H54 (cell line): ENCODE measurements at regions not wholly inside any gene's neighbourhood (a gene's known extent, or its start where the extent isn't known, plus 50 kb on each side); places are given as distances from the start of the nearest gene placed in this dataset.

Experiments used
- DNase-seq: peaks from one replicate; pipeline ENCODE4 v3.0.0; 2011; ENCODE audit warnings: low spot score, mixed read lengths; ENCODE audit not compliant: insufficient read length
- FAIRE-seq: peaks from 3 replicates; lab custom pipeline; 2011; peaks lifted over from hg19 to GRCh38; lab: Jason Lieb, UNC
- POLR2A ChIP-seq: IDR thresholded peaks from 2 replicates; pipeline ENCODE4 v1.6.1; 2011; ENCODE audit warnings: low read depth, mild to moderate bottlenecking, low read length

DNA sequence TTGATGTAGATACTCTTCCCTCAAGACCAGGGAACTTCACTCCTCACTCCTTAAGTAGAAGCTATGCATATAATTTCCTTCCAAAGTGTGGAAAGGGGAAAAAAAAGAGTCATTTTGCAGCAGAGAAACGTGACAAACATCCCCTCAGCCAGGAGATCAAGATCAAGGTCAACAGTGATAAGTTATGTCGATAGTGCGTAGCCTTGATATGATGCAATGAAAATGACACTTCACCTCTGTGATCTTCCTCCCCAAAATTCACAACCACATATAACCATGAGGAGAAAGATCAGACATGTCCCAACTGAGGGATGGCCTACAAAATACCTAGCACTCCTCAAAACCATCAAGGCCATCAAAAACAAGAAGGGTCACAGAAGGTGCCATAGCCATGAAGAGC, 160.4 kb upstream of the MYLIP start:
- FAIRE-seq (no peak), DNase-seq (no peak)
- TF ChIP-seq POLR2A = no peak

DNA sequence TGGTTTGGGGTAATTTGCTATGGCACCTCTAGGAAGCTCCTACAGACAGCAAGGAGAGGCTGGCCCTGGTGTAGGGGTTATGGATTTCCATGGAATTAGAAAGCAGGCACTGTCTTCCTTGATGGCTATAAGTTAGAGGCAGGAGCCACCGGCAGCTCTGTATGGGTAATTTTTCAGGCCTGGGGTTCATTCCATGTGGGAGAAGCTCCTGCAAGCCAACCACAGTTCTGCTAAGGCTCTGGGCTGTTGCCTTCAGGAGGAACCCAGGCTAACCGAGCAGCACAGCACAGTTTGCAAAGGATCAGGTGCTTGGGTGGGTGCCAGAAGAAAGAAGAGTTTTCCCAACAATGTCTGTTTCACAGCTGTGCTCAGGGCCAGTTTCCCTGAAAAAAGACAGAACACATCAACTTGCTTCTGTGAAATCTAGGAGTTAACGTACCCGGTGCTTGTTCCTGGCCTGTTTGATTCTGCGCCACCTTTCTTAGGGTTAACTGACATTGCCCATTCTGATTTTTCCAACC, 162.8 kb upstream of the MYLIP start:
- FAIRE-seq = no peak
- no peak for DNase-seq
- TF ChIP-seq POLR2A = no peak

DNA sequence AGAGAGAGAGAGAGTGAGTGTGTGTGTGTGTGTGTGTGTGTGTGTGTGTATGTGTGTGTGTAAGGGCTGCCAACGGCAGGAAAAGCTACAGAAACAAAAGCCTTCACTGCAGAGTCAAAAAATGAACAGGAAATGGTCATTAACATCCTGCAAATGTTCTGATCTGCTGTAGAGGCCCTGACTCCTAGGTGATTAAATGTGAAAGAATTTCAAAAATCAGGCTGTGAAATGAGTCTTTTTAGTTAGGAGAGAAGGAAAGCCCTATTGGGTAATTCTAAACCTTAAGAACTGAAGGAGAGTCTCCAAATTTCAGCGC, 166.5 kb upstream of the MYLIP start:
- no peak for FAIRE-seq
- TF ChIP-seq POLR2A = no peak
- DNase-seq = no peak

DNA sequence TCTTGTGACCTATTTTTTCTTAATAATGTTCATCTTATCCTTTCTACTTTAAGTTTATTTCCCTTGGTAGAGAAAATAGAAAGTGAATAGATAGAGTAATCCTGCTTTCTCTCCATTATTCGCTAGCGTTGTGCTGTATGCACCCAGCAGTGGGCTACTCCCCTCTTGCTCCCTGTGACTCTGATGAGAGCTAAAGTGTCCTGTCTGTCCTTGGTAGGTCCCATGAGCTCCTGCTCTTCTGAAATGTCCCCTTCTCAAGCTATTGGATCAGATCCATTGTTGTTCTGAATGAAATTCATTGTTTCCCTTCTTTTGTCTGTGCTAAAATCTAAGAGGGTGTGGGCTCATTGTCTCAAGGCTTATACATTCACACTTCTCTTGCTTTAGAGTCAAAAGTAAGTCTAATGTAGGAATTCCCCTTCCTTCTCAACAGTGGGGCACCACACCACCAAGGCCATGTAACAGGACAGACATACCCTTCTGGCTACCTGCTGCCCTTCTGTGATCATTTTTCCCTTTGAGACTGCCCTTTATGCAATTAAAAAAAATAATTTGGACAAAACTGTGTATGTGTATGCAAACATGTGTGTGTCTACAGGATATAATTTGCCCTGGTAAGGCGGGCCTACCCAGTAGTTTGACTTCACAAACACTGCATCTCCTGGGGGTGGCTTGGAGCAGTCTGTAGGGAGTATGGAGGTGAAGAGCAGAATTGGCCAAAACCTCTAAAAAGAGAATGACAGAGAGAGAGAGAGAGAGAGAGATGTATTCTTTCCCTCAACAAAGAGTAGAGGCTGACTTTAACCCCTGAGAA, 167.0 kb upstream of the MYLIP start:
- FAIRE-seq = no peak
- no peak for TF ChIP-seq POLR2A

DNA sequence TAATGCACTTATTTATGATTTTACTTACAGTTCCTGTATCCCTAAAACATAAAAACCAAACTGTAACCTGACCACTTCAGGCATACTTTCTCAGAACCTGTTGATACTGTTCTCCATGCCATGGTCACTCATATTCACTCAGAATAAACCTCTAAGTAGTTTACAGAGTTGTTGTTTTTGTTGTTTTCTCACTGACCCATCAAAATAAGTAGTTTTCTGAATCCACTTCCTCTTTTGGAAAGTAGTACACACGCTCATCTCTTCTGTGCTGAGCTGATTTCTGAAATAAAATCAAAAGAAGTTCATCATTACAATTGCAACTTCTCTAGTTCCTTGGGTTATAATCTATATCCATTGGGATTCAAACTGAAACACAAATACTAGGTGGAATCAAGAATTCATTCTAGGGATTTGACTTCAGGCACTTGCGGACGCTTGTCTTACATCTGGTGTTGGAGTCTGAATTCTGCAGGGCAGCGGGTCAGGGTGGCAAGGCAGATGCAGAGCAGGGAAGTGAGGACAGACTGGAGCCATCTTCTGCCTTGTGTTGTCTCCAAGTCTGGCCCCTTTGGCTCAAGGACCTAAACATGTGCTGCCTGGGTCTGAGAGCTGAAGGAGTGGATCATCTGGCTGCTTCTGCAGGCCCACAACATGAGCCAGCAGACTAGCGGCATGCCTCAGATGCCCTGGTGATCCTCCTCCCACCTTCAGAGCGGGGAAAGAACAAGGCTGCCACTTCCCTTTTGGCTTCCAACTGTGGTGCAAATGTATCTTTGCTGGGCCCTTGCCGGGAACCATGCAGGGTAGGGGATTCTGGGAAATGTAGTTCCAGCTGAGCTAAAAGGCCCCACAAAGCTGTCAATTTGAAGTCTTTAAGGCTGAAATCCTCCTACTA, 167.9 kb upstream of the MYLIP start:
- no peak for FAIRE-seq
- TF ChIP-seq POLR2A = no peak
- DNase-seq = no peak

More for the DNA sequence above, 167.0 kb upstream of the MYLIP start:
- no peak for DNase-seq

DNA sequence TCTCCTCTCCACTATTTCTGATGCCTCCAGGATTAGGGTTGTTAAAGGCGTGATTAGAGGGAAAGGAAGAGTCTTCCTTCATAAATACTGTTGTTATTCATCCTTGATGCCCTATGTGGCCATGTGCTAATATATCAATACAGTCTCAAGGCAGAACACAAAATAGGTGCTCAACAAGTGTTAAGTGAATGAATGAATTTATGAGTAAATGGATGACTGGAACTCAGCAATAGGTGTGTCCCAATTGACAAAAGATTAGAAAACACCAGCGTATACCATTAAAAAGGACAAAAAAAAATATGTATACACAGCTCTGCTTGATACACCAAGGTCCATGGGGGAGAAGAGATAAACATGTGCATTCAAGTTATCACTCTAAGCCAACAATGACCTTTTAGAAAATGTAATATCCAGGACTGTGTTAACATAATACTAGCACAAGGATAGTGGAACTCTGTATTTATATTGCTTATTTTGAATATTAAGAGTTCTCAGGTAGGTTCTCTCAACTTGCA, 171.2 kb upstream of the MYLIP start:
- DNase-seq = no peak
- FAIRE-seq = no peak
- no peak for TF ChIP-seq POLR2A

DNA sequence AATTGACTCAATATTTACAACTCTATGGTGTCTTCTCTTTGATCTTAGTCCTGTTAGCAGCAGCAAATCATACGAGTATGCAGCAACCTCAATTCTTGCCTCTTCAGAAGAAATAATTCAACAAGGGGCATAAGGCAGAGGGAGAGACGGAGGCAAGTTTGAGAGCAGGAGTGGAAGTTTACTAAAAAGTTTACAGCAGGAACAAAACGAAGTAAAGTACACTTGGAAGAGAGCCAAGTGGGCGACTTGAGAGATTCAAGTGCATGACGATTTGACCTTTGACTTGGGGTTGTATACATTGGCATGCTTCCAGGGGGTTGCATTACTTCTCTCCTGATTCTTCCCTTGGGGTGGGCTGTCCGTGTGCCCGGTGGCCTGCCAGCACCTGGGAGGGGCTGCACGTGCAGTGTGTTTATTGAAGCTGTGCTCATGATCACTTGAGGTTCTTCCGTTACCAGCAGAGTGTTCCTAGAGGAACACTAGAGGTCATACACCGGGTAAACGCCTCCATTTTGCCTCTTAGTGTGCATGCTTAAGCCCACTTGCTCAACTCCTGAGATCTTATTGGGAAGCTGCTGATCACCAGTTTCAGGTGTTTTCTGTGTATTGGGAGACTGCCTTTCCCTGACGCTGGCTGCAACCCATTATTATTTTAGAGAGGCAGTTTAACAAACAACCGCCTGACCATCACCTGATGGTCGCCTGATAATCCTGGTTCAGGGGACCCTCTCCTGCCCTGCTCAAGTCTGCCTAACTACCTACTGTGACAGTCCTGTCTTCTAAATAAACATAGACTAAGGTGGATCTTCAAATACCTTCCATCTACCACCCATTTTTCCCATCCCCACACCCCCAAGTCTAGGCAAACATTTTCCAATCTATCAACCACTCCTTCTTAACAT, 172.4 kb upstream of the MYLIP start:
- FAIRE-seq (no peak), DNase-seq (no peak)
- TF ChIP-seq POLR2A = no peak

DNA sequence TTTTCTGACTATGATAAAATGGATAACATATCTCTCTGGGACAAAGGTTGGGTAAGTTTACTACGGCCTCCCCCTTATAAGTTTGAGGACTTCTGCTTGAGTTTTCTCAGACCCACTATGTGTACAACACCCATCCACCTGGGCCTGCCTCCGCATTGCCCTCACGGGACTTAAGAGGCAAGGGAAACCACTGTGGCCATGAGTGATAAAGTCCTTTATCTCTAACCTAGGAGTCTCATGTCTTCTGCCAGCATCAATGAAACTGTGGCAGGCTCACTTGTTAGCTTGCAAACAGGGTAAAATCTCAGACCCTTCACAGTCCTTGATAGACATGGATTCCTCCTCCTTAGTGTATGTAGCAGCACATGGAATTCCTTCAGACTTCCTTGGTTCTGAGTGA, 173.4 kb upstream of the MYLIP start:
- DNase-seq = no peak
- no peak for TF ChIP-seq POLR2A
- FAIRE-seq = no peak

DNA sequence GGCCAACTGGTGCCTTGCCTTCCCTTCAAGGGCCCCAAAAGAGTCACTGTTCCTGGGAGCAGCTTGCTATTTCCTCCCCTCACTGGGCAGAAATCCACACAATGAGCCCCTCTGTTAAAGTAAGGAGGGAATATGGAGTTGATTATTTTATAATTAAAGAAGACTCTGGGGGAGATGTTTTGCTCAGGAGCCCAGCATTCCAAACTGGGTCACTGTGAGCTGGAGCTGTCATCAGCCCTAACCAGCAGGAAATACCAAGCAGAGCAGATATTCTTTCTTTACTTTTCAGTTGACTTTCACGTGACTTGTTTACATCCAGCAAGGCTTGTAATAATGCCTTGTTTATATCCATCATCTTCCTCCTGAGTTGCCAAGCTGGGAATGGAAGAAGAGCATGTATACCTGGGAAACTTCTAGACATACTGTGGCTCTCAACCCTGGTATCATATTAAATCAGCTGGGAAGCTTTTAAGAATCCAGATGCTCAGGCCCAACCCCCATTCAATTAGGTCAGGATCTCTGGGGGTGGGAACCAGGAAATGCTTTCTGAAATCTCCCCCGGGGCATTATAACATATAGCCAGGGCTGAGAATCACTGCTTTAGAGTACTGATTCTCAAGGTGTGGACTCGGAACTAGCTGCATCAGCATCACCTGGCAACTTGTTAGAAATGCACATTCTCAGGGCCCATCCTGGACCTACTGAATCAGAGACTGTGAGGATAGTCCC, 175.6 kb upstream of the MYLIP start:
- no peak for DNase-seq
- no peak for TF ChIP-seq POLR2A
- FAIRE-seq = no peak

DNA sequence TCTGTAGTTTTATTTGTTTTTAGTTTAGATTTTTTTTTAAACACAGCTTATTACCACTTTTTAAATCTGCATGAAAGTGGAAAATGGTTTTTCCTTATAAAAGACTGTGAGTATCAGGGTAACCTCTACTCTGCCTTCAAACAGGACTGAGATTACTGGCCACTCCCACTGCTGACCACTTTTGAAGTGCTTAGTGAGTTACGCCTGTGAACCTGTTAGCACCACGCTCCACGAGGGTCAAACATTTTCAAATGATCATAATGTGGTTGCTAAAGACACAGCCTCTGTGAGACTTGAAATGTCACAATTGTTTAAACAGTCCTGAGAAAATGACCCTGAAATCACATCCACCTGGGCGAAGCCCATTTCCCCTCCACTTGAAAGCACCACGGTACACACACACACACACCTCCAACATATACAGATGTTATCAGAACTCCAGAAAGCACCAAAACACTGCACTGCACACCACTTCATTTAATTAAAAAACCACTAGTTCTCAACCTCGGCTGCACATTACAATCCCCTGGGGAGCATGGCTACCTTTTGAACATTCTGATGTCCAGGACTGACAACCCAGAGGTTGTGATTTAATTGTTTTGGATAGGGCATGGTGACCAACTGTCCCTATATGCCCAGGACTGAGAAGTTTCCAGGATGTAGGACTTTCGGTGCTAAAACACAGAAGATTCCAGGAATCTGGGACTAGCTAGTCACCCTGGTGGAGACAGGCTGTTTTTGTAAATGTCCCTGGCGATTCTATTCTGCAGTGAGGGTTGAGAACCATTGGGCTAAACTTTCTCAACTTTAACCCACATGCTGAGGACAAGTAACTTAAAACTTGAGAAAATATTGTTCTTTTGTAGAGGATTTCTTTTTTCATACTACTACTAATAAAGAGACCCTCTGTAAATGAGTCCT, 176.4 kb upstream of the MYLIP start:
- TF ChIP-seq POLR2A = no peak
- DNase-seq = no peak
- no peak for FAIRE-seq

DNA sequence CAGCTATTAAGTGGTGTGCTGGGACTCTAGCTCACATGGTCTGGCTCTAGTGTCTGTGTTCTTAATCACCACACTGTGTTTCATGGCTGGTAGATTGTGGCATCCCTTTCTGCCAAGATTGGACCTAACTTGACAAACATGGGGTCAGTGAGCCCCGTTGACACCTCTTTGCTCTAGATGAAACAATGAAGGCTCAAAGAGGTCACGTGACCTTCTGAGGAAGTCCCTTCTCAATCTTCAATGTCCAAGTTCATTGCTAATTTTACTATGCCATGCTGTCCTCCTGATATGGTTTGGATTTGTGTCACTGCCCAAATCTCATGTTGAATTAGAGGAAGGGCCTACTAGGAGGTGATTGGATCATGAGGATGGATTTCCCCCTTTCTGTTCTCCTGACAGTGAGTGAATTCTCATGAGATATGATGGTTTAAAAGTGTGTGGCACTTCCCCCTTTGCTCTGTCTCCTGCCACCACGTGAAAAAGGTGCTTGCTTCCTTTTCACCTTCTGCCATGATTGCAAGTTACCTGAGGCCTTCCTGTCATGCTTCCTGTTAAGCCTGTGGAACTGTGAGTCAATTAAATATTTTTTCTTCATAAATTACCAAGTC, 177.8 kb upstream of the MYLIP start:
- TF ChIP-seq POLR2A = no peak
- FAIRE-seq (no peak), DNase-seq (no peak)
